ENCODE measurements at regions not wholly inside any gene's neighbourhood (a gene's known extent, or its start where the extent isn't known, plus 50 kb on each side); places are given as distances from the start of the nearest gene placed in this dataset.

- no peak for TF ChIP-seq CTCF (IDR thresholded peaks at IDR 0.05; ENCODE audit: extremely low read depth in 1 of 2, insufficient read depth in 1 of 2, low read depth in 1 of 2, low read length in 2 of 2)
- no peak for TF ChIP-seq MAX (IDR thresholded peaks at IDR 0.05; ENCODE audit: insufficient read depth, insufficient read length)
- no peak for TF ChIP-seq POLR2A (IDR thresholded peaks at IDR 0.05; ENCODE audit: low read depth, low read length)
- no peak for TF ChIP-seq JUN (IDR thresholded peaks at IDR 0.05; ENCODE audit: borderline replicate concordance, insufficient read depth, insufficient read length, low read depth)
- TF ChIP-seq POLR2AphosphoS5 (IDR thresholded peaks at IDR 0.05; ENCODE audit: insufficient read depth, low read depth, low read length) = no peak
- no peak for TF ChIP-seq FOS (IDR thresholded peaks at IDR 0.05; ENCODE audit: borderline replicate concordance, insufficient read depth, low read length)
These were observed 988.4 kb downstream of the EPHA3 start for GRCh38 chr3:90095811-90096210.

Data from endothelial cell of umbilical vein (primary cell).